AG09309 (cell line): ENCODE measurements at regions not wholly inside any gene's neighbourhood (a gene's known extent, or its start where the extent isn't known, plus 50 kb on each side); places are given as distances from the start of the nearest gene placed in this dataset.
"Not testable (repeated sequence)": the region's sequence is repeated elsewhere in the genome, so short reads cannot be mapped to it uniquely, and the experiment has no call there.

Source experiments
- DNase-seq: peaks from one replicate; pipeline ENCODE4 v3.0.0-alpha.2; 2010; ENCODE audit warnings: low read depth
- H3K4me3 ChIP-seq: 2 replicates; pipeline ENCODE4 v1.5.1; 2011; ENCODE audit warnings: mild to moderate bottlenecking, low read depth, low read length, moderate library complexity; ENCODE audit not compliant: control insufficient read depth
- CTCF ChIP-seq: IDR thresholded peaks from 2 replicates; pipeline ENCODE4 v1.5.1; 2011; ENCODE audit warnings: mild to moderate bottlenecking, low read depth, low read length, inconsistent platforms; ENCODE audit not compliant: insufficient read depth, control insufficient read depth; ENCODE audit errors: missing control alignments

- TF ChIP-seq CTCF = no peak
- DNase-seq = no peak
- H3K4me3 ChIP-seq = no peak overlapping the region
Measured at GRCh38 chr21:35982717-35983116, 77.6 kb downstream of the SETD4 start.

DNA sequence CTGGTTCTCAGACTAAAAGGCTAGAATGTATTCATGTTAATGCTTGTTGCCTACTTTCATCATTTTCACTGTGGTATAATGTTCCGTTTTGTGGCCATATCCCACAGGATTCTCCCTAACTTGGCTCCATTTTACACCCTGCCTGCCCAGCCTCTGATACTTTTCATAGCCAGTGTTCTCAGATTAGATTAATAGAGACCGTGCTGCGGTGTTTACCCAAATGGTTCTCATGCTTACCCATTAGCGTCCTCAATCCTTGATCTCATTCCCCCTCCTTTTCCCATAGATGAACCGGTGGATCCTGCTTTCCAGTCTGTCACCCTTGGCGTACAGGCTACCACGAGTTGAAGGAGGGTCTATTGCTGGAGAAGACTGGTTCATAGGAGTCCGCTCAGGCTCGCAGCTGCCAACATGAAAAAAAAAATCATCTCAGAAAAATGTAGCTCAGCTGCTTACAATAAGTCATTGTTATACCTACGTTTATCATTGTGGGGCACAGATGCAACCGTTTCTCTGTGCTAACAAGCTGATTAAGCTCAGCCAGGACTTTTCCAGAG lies 78.7 kb downstream of the SETD4 start:
- TF ChIP-seq CTCF = no peak
- no peak for DNase-seq
- no peak overlapping the region for H3K4me3 ChIP-seq

DNA sequence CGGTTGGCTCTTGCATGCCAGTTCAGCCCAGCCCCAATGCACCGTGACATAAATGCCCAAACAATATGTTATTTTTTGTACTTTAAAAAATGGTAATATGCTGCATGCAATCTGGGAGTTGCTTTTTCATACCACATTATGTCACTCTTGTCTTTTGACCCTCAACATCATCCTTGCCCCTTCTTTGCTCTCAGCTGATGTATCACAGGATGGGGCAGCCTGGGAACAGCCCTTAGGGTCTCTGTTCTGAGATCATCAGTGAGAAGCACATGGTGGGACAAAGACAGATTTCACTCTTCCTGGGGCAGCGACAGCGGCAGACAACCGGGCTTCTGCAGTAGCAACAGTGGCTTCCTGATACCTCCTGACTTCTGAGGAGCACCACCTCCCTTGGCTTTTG lies 79.5 kb downstream of the SETD4 start:
- no peak for TF ChIP-seq CTCF
- H3K4me3 ChIP-seq = no peak overlapping the region
- DNase-seq = no peak

GRCh38 chr21:35977860-35978259 lies 82.5 kb downstream of the SETD4 start:
- not testable (repeated sequence) for H3K4me3 ChIP-seq, DNase-seq

DNA sequence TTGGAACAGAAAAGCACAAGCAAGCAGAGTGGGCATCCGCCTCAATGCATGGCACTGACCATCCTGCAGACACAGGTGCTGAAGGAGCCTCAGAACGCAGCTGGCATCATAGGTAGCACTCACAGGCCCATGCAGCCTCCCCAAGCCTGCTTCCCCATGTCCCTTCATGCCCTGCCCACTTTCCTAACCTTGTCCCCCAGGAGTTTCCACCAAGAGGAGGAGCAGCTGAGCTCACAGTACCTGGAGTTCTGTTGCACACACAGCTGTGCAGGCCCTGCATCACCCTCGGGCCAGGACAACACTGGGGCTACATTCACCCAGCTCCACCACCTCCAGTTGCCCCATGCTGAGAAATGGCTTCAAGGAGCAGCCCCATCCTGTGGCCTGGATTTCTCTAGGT lies 83.4 kb downstream of the SETD4 start:
- no peak for DNase-seq
- H3K4me3 ChIP-seq = no peak overlapping the region
- no peak for TF ChIP-seq CTCF

GRCh38 chr21:35976481-35976880 lies 83.8 kb downstream of the SETD4 start:
- DNase-seq = no peak
- TF ChIP-seq CTCF = no peak
- no peak overlapping the region for H3K4me3 ChIP-seq

DNA sequence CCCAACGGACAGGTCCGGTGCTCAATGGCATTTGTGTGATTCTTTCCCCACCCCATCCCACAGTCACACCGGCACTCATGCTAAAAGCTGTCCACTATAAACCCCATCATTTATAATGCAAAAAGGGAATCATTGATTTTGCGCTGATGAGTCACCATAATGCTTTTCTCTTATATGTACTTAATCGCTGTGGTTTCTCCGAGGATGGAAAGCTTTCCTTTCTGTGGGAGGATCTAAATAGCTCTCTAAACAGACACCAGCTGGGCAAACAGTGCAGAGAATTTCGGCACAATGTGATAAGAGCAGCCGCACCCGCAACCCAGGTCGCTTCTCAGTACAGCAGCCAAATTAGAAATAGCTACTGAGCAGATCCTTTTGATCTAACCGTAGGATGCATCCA lies 85.6 kb downstream of the SETD4 start:
- TF ChIP-seq CTCF = no peak
- no peak for DNase-seq
- H3K4me3 ChIP-seq = no peak overlapping the region
